ENCODE measurements at regions not wholly inside any gene's neighbourhood (a gene's known extent, or its start where the extent isn't known, plus 50 kb on each side); places are given as distances from the start of the nearest gene placed in this dataset.

GRCh38 chr1:22383526-22384294 lies 67.9 kb upstream of the ZBTB40 start:
- no peak for TF ChIP-seq CEBPB (IDR thresholded peaks at IDR 0.05)
- no peak for TF ChIP-seq EGR1 (IDR thresholded peaks at IDR 0.05)
- TF ChIP-seq, protein P1, sequence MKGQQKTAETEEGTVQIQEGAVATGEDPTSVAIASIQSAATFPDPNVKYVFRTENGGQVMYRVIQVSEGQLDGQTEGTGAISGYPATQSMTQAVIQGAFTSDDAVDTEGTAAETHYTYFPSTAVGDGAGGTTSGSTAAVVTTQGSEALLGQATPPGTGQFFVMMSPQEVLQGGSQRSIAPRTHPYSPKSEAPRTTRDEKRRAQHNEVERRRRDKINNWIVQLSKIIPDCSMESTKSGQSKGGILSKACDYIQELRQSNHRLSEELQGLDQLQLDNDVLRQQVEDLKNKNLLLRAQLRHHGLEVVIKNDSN (IDR thresholded peaks at IDR 0.05), result peak; percentile 94

DNA sequence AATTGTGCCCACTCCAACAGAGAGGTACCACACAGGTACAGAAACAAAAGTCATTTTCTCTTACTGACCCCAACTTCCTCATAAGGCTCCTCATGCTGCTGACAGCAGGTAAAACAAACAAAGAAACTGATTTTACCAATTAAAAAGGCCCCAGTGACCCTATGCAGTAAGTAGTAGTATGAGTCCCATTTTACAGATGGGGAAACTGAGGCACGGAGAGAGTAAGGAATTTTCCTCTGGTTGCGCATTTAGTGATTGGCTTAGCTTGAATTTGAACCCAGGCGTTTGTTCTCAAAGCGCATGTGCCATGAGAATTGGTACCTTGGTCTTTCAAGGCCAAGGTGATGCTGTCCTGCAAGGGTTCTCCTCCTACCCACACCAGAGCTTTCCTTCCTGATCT lies 66.1 kb upstream of the ZBTB40 start:
- TF ChIP-seq EP300 (IDR thresholded peaks at IDR 0.05; ENCODE audit: borderline replicate concordance), result no peak
- no peak for TF ChIP-seq EGR1 (IDR thresholded peaks at IDR 0.05)

GRCh38 chr1:22386774-22387173 lies 64.9 kb upstream of the ZBTB40 start:
- TF ChIP-seq CEBPB (IDR thresholded peaks at IDR 0.05) (no peak), FOXM1 (IDR thresholded peaks at IDR 0.05; ENCODE audit: borderline replicate concordance, low read depth) (no peak), RAD21 (IDR thresholded peaks at IDR 0.05; ENCODE audit: low read depth) (no peak), TEAD4 (IDR thresholded peaks at IDR 0.05) (no peak), NFIC (IDR thresholded peaks at IDR 0.05) (no peak)
- TF ChIP-seq, protein P1 (IDR thresholded peaks at IDR 0.05), result no peak

- no peak for TF ChIP-seq NFIC (IDR thresholded peaks at IDR 0.05)
- TF ChIP-seq TCF12 (IDR thresholded peaks at IDR 0.05; ENCODE audit: low read depth), result no peak
- TF ChIP-seq EP300 (IDR thresholded peaks at IDR 0.05; ENCODE audit: borderline replicate concordance), result no peak
- TF ChIP-seq, protein P1 (IDR thresholded peaks at IDR 0.05), result no peak
- TF ChIP-seq YY1 (IDR thresholded peaks at IDR 0.05; ENCODE audit: low read depth), result no peak
- TF ChIP-seq ZBTB7A (IDR thresholded peaks at IDR 0.05; ENCODE audit: low read depth), result no peak
- no peak for TF ChIP-seq CEBPB (IDR thresholded peaks at IDR 0.05)
- no peak for TF ChIP-seq EGR1 (IDR thresholded peaks at IDR 0.05)
- no peak for TF ChIP-seq MAX (IDR thresholded peaks at IDR 0.05)
Observed at GRCh38 chr1:22387919-22388580, 63.6 kb upstream of the ZBTB40 start.

GRCh38 chr1:22388671-22389450 lies 62.8 kb upstream of the ZBTB40 start:
- no peak for TF ChIP-seq CREB1 (IDR thresholded peaks at IDR 0.05; ENCODE audit: low read depth)
- no peak for TF ChIP-seq EP300 (IDR thresholded peaks at IDR 0.05; ENCODE audit: borderline replicate concordance)
- no peak for TF ChIP-seq TCF12 (IDR thresholded peaks at IDR 0.05; ENCODE audit: low read depth)
- TF ChIP-seq EGR1 (IDR thresholded peaks at IDR 0.05), result no peak
- TF ChIP-seq, protein P2, sequence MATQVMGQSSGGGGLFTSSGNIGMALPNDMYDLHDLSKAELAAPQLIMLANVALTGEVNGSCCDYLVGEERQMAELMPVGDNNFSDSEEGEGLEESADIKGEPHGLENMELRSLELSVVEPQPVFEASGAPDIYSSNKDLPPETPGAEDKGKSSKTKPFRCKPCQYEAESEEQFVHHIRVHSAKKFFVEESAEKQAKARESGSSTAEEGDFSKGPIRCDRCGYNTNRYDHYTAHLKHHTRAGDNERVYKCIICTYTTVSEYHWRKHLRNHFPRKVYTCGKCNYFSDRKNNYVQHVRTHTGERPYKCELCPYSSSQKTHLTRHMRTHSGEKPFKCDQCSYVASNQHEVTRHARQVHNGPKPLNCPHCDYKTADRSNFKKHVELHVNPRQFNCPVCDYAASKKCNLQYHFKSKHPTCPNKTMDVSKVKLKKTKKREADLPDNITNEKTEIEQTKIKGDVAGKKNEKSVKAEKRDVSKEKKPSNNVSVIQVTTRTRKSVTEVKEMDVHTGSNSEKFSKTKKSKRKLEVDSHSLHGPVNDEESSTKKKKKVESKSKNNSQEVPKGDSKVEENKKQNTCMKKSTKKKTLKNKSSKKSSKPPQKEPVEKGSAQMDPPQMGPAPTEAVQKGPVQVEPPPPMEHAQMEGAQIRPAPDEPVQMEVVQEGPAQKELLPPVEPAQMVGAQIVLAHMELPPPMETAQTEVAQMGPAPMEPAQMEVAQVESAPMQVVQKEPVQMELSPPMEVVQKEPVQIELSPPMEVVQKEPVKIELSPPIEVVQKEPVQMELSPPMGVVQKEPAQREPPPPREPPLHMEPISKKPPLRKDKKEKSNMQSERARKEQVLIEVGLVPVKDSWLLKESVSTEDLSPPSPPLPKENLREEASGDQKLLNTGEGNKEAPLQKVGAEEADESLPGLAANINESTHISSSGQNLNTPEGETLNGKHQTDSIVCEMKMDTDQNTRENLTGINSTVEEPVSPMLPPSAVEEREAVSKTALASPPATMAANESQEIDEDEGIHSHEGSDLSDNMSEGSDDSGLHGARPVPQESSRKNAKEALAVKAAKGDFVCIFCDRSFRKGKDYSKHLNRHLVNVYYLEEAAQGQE (IDR thresholded peaks at IDR 0.05; ENCODE audit: low read depth), result no peak
- no peak for TF ChIP-seq YY1 (IDR thresholded peaks at IDR 0.05; ENCODE audit: low read depth)
- no peak for TF ChIP-seq TEAD4 (IDR thresholded peaks at IDR 0.05)

GRCh38 chr1:22393587-22393986 lies 58.1 kb upstream of the ZBTB40 start:
- TF ChIP-seq, protein P1 (IDR thresholded peaks at IDR 0.05), result no peak
- TF ChIP-seq, protein P2 (IDR thresholded peaks at IDR 0.05; ENCODE audit: low read depth), result no peak
- TF ChIP-seq YY1 (IDR thresholded peaks at IDR 0.05; ENCODE audit: low read depth) (no peak), CREB1 (IDR thresholded peaks at IDR 0.05; ENCODE audit: low read depth) (no peak), EGR1 (IDR thresholded peaks at IDR 0.05) (no peak), RAD21 (IDR thresholded peaks at IDR 0.05; ENCODE audit: low read depth) (no peak), FOXM1 (IDR thresholded peaks at IDR 0.05; ENCODE audit: borderline replicate concordance, low read depth) (no peak), CEBPB (IDR thresholded peaks at IDR 0.05) (no peak), EP300 (IDR thresholded peaks at IDR 0.05; ENCODE audit: borderline replicate concordance) (no peak), MAX (IDR thresholded peaks at IDR 0.05) (no peak), ZBTB7A (IDR thresholded peaks at IDR 0.05; ENCODE audit: low read depth) (no peak)

Measured in Ishikawa (cell line).